SK-N-SH (cell line): ENCODE measurements at regions not wholly inside any gene's neighbourhood (a gene's known extent, or its start where the extent isn't known, plus 50 kb on each side); places are given as distances from the start of the nearest gene placed in this dataset.

Experiments
- CTCF ChIA-PET: fragments of 300-600, 350-600 bp; formaldehyde crosslinking; extraction: SDS; loops from one replicate; lab custom pipeline; 2021; lab: Yijun Ruan, JAX
- POLR2A ChIA-PET: fragments of 350-600 bp; sonication (Branson Sonifier 250); formaldehyde crosslinking; extraction: SDS; loops from one replicate; lab custom pipeline; 2020; ENCODE audit warnings: antibody characterized with exemption, inconsistent platforms; lab: Yijun Ruan, JAX
- DNase-seq: peaks from one replicate; pipeline ENCODE4 v3.0.0; 2012
- H2AFZ ChIP-seq: fragments of 200-600 bp; sonication (generic); 2 replicates; pipeline ENCODE4 v1.8.1; 2016; ENCODE audit warnings: antibody characterized with exemption, mild to moderate bottlenecking, low read depth
- H3F3A ChIP-seq: fragments of 200-600 bp; sonication (generic); replicated peaks from 2 replicates; pipeline ENCODE3; 2016; ENCODE audit warnings: antibody characterized with exemption, mild to moderate bottlenecking; ENCODE audit not compliant: insufficient read depth
- H3K27ac ChIP-seq, 2 experiments: fragments of 200-500 bp in 1 of 2; fragments of 200-600 bp in 1 of 2; sonication (Bioruptor generic) in 1 of 2; sonication (generic), shearing (Covaris generic) in 1 of 2; 2 replicates each; pipeline versions ENCODE4 v1.5.1 to v1.6.1; 2014 to 2016; ENCODE audit warnings: low read depth in 2 of 2, inconsistent platforms in 1 of 2, low read length in 1 of 2, mild to moderate bottlenecking in 1 of 2, mixed read lengths in 1 of 2
- H3K27me3 ChIP-seq: fragments of 200-600 bp; sonication (generic), shearing (Covaris generic); 2 replicates; pipeline ENCODE4 v1.6.1; 2016; ENCODE audit warnings: mixed run types; ENCODE audit not compliant: insufficient read depth
- H3K36me3 ChIP-seq, 2 experiments: fragments of 200-500 bp in 1 of 2; fragments of 200-600 bp in 1 of 2; sonication (Bioruptor generic) in 1 of 2; sonication (generic) in 1 of 2; replicated peaks in 1 of 2; 2 replicates each; pipeline versions ENCODE3 to v1.5.1; 2014 to 2016; ENCODE audit warnings: low read length in 1 of 2, mild to moderate bottlenecking in 1 of 2; ENCODE audit not compliant: insufficient read depth in 2 of 2, control insufficient read depth in 1 of 2
- H3K4me1 ChIP-seq, 2 experiments: fragments of 200-500 bp in 1 of 2; fragments of 200-600 bp in 1 of 2; sonication (Bioruptor generic) in 1 of 2; sonication (generic), shearing (Covaris generic) in 1 of 2; 2 replicates each; pipeline versions ENCODE4 v1.5.1 to v1.6.1; 2014 to 2016; ENCODE audit warnings: low read depth in 1 of 2, low read length in 1 of 2, mixed run types in 1 of 2; ENCODE audit not compliant: insufficient read depth in 2 of 2, control insufficient read depth in 1 of 2
- H3K4me2 ChIP-seq: fragments of 200-600 bp; sonication (generic), shearing (Covaris generic); 2 replicates; pipeline ENCODE4 v1.6.1; 2017; ENCODE audit warnings: mixed run types
- H3K4me3 ChIP-seq, 2 experiments: fragments of 200-500 bp in 1 of 2; fragments of 200-600 bp in 1 of 2; sonication (Bioruptor generic) in 1 of 2; sonication (generic), shearing (Covaris generic) in 1 of 2; 2 replicates each; pipeline versions ENCODE4 v1.5.1 to v1.8.1; 2014 to 2016; ENCODE audit warnings: low read depth in 2 of 2, inconsistent platforms in 1 of 2, low read length in 1 of 2, mild to moderate bottlenecking in 1 of 2, mixed read lengths in 1 of 2, moderate library complexity in 1 of 2
- H3K79me2 ChIP-seq: fragments of 200-600 bp; sonication (generic); 2 replicates; pipeline ENCODE4 v1.8.1; 2017; ENCODE audit warnings: mild to moderate bottlenecking; ENCODE audit not compliant: insufficient read depth
- H3K9ac ChIP-seq: fragments of 200-600 bp; sonication (generic); 2 replicates; pipeline ENCODE4 v1.6.1; 2017; ENCODE audit warnings: mixed run types
- H3K9me2 ChIP-seq: fragments of 200-600 bp; sonication (generic); 2 replicates; pipeline ENCODE4 v1.6.1; 2017; ENCODE audit warnings: mixed run types
- H3K9me3 ChIP-seq: fragments of 200-600 bp; sonication (generic); 2 replicates; pipeline ENCODE4 v1.6.1; 2017; ENCODE audit warnings: mixed run types, mild to moderate bottlenecking, moderate library complexity
- H4K20me1 ChIP-seq: fragments of 200-600 bp; sonication (generic); 2 replicates; pipeline ENCODE4 v1.6.1; 2017; ENCODE audit warnings: mild to moderate bottlenecking, mixed run types; ENCODE audit not compliant: insufficient read depth
- CHD2 ChIP-seq: fragments of 150-350 bp; IDR thresholded peaks from 2 replicates; pipeline ENCODE4 v1.6.1; 2018; ENCODE audit warnings: low read length; ENCODE audit not compliant: partially characterized antibody
- ELF1 ChIP-seq: IDR thresholded peaks from 2 replicates; pipeline ENCODE4 v1.4.0; 2012
- FOSL2 ChIP-seq: IDR thresholded peaks from 2 replicates; pipeline ENCODE4 v1.4.0; 2012; ENCODE audit warnings: low read depth, mild to moderate bottlenecking, moderate library complexity, borderline replicate concordance
- FOXM1 ChIP-seq: IDR thresholded peaks from 2 replicates; pipeline ENCODE4 v1.4.0; 2012; ENCODE audit warnings: low read depth, mild to moderate bottlenecking
- GABPA ChIP-seq: IDR thresholded peaks from 2 replicates; pipeline ENCODE4 v1.4.0; 2012; ENCODE audit warnings: low read depth, mild to moderate bottlenecking
- JUND ChIP-seq: IDR thresholded peaks from 2 replicates; pipeline ENCODE4 v1.4.0; 2012
- MXI1 ChIP-seq: IDR thresholded peaks from 2 replicates; pipeline ENCODE4 v1.6.1; 2012; ENCODE audit warnings: mild to moderate bottlenecking, low read depth, low read length, improper control_type of control experiment
- NFIC ChIP-seq: IDR thresholded peaks from 2 replicates; pipeline ENCODE4 v1.4.0; 2012; ENCODE audit warnings: borderline replicate concordance
- RXRA ChIP-seq: IDR thresholded peaks from 2 replicates; pipeline ENCODE4 v1.4.0; 2012; ENCODE audit warnings: low read depth, mild to moderate bottlenecking, borderline replicate concordance
- SIN3A ChIP-seq: IDR thresholded peaks from 2 replicates; pipeline ENCODE4 v1.6.1; 2012; ENCODE audit warnings: low read depth, mild to moderate bottlenecking, low read length, moderate library complexity, borderline replicate concordance
- SMC3 ChIP-seq: IDR thresholded peaks from 2 replicates; pipeline ENCODE4 v1.6.1; 2012; ENCODE audit warnings: low read depth, low read length, improper control_type of control experiment
- TCF12 ChIP-seq: IDR thresholded peaks from 2 replicates; pipeline ENCODE4 v1.4.0; 2012
- YY1 ChIP-seq: IDR thresholded peaks from 2 replicates; pipeline ENCODE4 v1.4.0; 2012; ENCODE audit warnings: low read depth, mild to moderate bottlenecking
- whole genome bisulfite sequencing: methylation state at CpG from one replicate; pipeline ENCODE4 v1.1.6; 2017; ENCODE audit warnings: low lambda C conversion rate; 5-methylcytosine and 5-hydroxymethylcytosine counted together
- TF ChIP-seq, protein P1 (sequence below): IDR thresholded peaks from 2 replicates; pipeline ENCODE4; 2012
- TF ChIP-seq, protein P2 (sequence below): IDR thresholded peaks from 2 replicates; pipeline ENCODE4 v1.6.1; 2012; ENCODE audit warnings: mild to moderate bottlenecking, low read depth, low read length, moderate library complexity
- TF ChIP-seq, protein P3 (sequence below): fragments of 150-350 bp; IDR thresholded peaks from 2 replicates; pipeline ENCODE4 v1.6.1; 2017; ENCODE audit warnings: antibody characterized with exemption, low read length, low read depth, borderline replicate concordance
- TF ChIP-seq, protein P4 (sequence below): fragments of 200-600 bp; sonication (generic); IDR thresholded peaks from 2 replicates; pipeline ENCODE4 v1.6.1; 2017; ENCODE audit warnings: antibody characterized with exemption, mild to moderate bottlenecking, moderate library complexity

DNA sequence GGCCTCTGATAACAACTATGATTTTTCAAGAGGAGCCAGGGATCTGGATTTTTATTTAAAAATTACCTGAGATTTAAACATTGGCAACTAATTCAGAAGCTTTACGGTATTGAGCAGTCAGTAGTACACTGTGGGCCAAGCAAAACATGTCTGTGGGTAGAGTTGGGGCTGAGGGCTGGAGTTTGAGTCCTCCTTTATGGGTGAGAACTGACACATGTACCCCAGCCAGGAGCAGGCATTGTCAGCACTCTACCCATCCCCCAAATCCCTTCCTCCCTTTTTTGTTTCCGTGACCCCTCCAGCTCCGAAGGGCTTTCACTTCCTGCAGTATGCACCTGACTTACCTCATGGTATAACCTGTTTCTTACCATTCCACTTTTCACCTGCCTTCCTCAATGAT lies 131.4 kb downstream of the SNX5 start:
- ChIA-PET CTCF (interaction anchor here (1.4 kb wide), 1 partner anchor 23 kb away, joined by 3 read pairs; no protein-coding TSS in a partner anchor), POLR2A (no interaction called here)
- Histone ChIP-seq H3K79me2 (no peaks in the 10 kb centered on the region), H3K36me3 (no peaks in the 10 kb centered on the region), H3K4me2 (no peak overlapping the region), H3K9ac (no peak overlapping the region), H3K4me1 (peaks cover 0 to 4% of the 10 kb centered on the region in 2 experiments; a peak in 1 of 4 replicates), H4K20me1 (no peaks in the 10 kb centered on the region), H3K27ac (no peak overlapping the region), H3F3A (peaks cover 1% of the 10 kb centered on the region), H3K4me3 (no peak overlapping the region), H3K9me3 (no peaks in the 10 kb centered on the region; the same call in 1 of the 2 replicates), H3K9me2 (no peaks in the 10 kb centered on the region), H2AFZ (no peak overlapping the region), H3K27me3 (no peaks in the 10 kb centered on the region)
- TF ChIP-seq GABPA: no peak
- TF ChIP-seq, protein P1, sequence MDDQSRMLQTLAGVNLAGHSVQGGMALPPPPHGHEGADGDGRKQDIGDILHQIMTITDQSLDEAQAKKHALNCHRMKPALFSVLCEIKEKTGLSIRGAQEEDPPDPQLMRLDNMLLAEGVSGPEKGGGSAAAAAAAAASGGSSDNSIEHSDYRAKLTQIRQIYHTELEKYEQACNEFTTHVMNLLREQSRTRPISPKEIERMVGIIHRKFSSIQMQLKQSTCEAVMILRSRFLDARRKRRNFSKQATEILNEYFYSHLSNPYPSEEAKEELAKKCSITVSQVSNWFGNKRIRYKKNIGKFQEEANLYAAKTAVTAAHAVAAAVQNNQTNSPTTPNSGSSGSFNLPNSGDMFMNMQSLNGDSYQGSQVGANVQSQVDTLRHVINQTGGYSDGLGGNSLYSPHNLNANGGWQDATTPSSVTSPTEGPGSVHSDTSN: no peak
- TF ChIP-seq TCF12: no peak
- TF ChIP-seq, protein P2, sequence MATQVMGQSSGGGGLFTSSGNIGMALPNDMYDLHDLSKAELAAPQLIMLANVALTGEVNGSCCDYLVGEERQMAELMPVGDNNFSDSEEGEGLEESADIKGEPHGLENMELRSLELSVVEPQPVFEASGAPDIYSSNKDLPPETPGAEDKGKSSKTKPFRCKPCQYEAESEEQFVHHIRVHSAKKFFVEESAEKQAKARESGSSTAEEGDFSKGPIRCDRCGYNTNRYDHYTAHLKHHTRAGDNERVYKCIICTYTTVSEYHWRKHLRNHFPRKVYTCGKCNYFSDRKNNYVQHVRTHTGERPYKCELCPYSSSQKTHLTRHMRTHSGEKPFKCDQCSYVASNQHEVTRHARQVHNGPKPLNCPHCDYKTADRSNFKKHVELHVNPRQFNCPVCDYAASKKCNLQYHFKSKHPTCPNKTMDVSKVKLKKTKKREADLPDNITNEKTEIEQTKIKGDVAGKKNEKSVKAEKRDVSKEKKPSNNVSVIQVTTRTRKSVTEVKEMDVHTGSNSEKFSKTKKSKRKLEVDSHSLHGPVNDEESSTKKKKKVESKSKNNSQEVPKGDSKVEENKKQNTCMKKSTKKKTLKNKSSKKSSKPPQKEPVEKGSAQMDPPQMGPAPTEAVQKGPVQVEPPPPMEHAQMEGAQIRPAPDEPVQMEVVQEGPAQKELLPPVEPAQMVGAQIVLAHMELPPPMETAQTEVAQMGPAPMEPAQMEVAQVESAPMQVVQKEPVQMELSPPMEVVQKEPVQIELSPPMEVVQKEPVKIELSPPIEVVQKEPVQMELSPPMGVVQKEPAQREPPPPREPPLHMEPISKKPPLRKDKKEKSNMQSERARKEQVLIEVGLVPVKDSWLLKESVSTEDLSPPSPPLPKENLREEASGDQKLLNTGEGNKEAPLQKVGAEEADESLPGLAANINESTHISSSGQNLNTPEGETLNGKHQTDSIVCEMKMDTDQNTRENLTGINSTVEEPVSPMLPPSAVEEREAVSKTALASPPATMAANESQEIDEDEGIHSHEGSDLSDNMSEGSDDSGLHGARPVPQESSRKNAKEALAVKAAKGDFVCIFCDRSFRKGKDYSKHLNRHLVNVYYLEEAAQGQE: no peak
- TF ChIP-seq ELF1: no peak
- DNase-seq: no peak
- whole genome bisulfite sequencing: 73% methylated on average over 3 of the region's 3 CpGs

DNA sequence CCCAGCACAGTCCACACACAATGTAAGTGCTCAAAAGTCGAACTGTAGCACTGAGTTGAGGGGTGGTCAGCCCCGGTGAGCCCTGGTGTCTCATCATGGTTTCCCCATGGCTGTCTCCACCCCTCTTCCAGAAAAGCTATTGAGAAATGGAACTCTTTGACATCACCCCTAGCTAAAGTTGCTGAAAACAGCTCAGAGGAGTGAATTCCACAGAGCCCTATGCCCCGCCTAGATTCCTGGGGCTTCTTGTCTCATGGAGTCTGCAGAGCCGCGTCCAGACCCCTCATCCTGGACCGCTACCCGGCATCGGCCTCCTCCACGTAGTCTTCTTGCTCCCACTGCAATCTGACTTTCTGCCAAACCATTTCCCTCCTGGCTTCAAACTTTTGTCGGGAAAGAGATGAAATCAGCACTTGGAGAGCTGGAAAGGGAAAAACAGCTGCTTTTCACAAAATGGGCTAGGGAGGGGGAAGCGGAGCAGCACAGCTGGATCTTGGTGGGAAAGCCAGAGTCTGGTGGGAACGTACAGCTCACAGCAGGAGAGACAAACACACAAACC lies 132.2 kb downstream of the SNX5 start:
- H3F3A ChIP-seq: no peaks in the 10 kb centered on the region
- TF ChIP-seq TCF12: no peak
- no peak for TF ChIP-seq YY1
- no peak for TF ChIP-seq FOSL2
- TF ChIP-seq JUND: no peak
- TF ChIP-seq SIN3A: no peak
- no peak for TF ChIP-seq FOXM1
- TF ChIP-seq SMC3: no peak
- TF ChIP-seq CHD2: no peak
- TF ChIP-seq, protein P3, sequence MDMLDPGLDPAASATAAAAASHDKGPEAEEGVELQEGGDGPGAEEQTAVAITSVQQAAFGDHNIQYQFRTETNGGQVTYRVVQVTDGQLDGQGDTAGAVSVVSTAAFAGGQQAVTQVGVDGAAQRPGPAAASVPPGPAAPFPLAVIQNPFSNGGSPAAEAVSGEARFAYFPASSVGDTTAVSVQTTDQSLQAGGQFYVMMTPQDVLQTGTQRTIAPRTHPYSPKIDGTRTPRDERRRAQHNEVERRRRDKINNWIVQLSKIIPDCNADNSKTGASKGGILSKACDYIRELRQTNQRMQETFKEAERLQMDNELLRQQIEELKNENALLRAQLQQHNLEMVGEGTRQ: no peak
- no peak for TF ChIP-seq NFIC
- TF ChIP-seq RXRA: no peak
- TF ChIP-seq, protein P4, sequence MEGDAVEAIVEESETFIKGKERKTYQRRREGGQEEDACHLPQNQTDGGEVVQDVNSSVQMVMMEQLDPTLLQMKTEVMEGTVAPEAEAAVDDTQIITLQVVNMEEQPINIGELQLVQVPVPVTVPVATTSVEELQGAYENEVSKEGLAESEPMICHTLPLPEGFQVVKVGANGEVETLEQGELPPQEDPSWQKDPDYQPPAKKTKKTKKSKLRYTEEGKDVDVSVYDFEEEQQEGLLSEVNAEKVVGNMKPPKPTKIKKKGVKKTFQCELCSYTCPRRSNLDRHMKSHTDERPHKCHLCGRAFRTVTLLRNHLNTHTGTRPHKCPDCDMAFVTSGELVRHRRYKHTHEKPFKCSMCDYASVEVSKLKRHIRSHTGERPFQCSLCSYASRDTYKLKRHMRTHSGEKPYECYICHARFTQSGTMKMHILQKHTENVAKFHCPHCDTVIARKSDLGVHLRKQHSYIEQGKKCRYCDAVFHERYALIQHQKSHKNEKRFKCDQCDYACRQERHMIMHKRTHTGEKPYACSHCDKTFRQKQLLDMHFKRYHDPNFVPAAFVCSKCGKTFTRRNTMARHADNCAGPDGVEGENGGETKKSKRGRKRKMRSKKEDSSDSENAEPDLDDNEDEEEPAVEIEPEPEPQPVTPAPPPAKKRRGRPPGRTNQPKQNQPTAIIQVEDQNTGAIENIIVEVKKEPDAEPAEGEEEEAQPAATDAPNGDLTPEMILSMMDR: no peak
- no peak for TF ChIP-seq ELF1
- TF ChIP-seq MXI1: no peak
- no peak overlapping the region for H2AFZ ChIP-seq
- ChIA-PET POLR2A (no interaction called here), CTCF (interaction anchor here (0.8 to 1.4 kb wide), 2 partner anchors 9 to 24 kb away, joined by 3 read pairs; no protein-coding TSS in a partner anchor)
- peaks cover 0 to 4% of the 10 kb centered on the region in 2 experiments; a peak in 1 of 4 replicates for H3K4me1 ChIP-seq
- no peaks in the 10 kb centered on the region for H3K9me2 ChIP-seq
- H3K27me3 ChIP-seq: no peaks in the 10 kb centered on the region
- no peak overlapping the region for H3K27ac ChIP-seq
- 73% methylated on average over 11 of the region's 12 CpGs for WGBS
- no peak overlapping the region for H3K9ac ChIP-seq
- no peak for DNase-seq
- no peaks in the 10 kb centered on the region for H3K36me3 ChIP-seq
- no peak overlapping the region for H3K4me2 ChIP-seq
- H3K9me3 ChIP-seq: no peaks in the 10 kb centered on the region; the same call in 1 of the 2 replicates
- H4K20me1 ChIP-seq: no peaks in the 10 kb centered on the region
- H3K4me3 ChIP-seq: no peak overlapping the region
- H3K79me2 ChIP-seq: no peaks in the 10 kb centered on the region
